WTC11 (cell line): ENCODE measurements at regions not wholly inside any gene's neighbourhood (a gene's known extent, or its start where the extent isn't known, plus 50 kb on each side); places are given as distances from the start of the nearest gene placed in this dataset.

Experiments used
- ETV6 ChIP-seq: sonication (generic); formaldehyde crosslinking; IDR thresholded peaks from 2 replicates; pipeline ENCODE4 v1.8.1; 2022; ENCODE audit warnings: mild to moderate bottlenecking, missing genetic modification reagents
- USF2 ChIP-seq: sonication (generic); formaldehyde crosslinking; IDR thresholded peaks from 2 replicates; pipeline ENCODE4 v1.8.1; 2023; ENCODE audit warnings: mild to moderate bottlenecking, missing genetic modification reagents, moderate library complexity
- TF ChIP-seq, protein P1 (sequence below): fragments of 200-600 bp; IDR thresholded peaks from 2 replicates; pipeline ENCODE4 v1.8.0; 2022; ENCODE audit warnings: antibody characterized with exemption

DNA sequence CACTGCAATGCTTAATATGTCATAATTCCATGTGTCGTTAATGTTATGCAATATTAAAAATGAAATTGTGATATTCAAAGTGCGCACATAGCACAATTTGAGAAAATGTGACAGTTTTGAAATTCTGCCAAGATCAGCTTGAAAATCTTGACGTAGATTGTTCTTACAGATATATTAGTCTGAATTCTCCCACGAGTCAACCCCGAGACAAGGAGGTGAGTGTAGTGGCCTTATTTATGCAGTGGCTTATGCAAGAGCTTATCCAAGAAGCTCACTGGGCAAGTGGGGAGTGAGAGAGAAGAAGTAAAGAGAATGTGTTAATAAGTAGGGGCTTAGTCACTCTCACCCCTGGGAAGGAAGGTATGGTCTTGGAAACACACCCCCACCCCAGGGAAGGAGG, 286.1 kb upstream of the STS start:
- no peak for TF ChIP-seq USF2 (CRISPR knock-in tag)
- TF ChIP-seq, protein P1, sequence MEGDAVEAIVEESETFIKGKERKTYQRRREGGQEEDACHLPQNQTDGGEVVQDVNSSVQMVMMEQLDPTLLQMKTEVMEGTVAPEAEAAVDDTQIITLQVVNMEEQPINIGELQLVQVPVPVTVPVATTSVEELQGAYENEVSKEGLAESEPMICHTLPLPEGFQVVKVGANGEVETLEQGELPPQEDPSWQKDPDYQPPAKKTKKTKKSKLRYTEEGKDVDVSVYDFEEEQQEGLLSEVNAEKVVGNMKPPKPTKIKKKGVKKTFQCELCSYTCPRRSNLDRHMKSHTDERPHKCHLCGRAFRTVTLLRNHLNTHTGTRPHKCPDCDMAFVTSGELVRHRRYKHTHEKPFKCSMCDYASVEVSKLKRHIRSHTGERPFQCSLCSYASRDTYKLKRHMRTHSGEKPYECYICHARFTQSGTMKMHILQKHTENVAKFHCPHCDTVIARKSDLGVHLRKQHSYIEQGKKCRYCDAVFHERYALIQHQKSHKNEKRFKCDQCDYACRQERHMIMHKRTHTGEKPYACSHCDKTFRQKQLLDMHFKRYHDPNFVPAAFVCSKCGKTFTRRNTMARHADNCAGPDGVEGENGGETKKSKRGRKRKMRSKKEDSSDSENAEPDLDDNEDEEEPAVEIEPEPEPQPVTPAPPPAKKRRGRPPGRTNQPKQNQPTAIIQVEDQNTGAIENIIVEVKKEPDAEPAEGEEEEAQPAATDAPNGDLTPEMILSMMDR: no peak
- TF ChIP-seq ETV6 (CRISPR knock-in tag): no peak
